Calu3 (cell line): ENCODE measurements at regions not wholly inside any gene's neighbourhood (a gene's known extent, or its start where the extent isn't known, plus 50 kb on each side); places are given as distances from the start of the nearest gene placed in this dataset.

ENCODE experiments used
- BruUV-seq: library from RNA; stranded (reverse); fragments of 400-500 nt; replicated peaks from 2 replicates; lab custom pipeline; 2021; lab: Mats Ljungman, UMichigan
- CTCF ChIA-PET: fragments of 300-600 bp; sonication (Branson Sonifier 250); formaldehyde crosslinking; loops from one replicate; lab custom pipeline; 2022; ENCODE audit warnings: antibody characterized with exemption; lab: Charles Lee
- DNase-seq: peaks from one replicate; pipeline ENCODE4 v3.0.0; 2022
- H3K27ac Mint-ChIP-seq: one replicate; pipeline ENCODE4 v1.8.0; 2022; ENCODE audit warnings: mixed read lengths; ENCODE audit not compliant: unreplicated experiment
- H3K27me3 Mint-ChIP-seq: one replicate; pipeline ENCODE4 v1.8.0; 2022; ENCODE audit warnings: mixed read lengths; ENCODE audit not compliant: unreplicated experiment
- H3K36me3 Mint-ChIP-seq: one replicate; pipeline ENCODE4 v1.8.0; 2022; ENCODE audit warnings: mild to moderate bottlenecking, moderate library complexity, mixed read lengths; ENCODE audit not compliant: insufficient read depth, unreplicated experiment
- H3K4me1 Mint-ChIP-seq: one replicate; pipeline ENCODE4 v1.8.0; 2022; ENCODE audit warnings: mild to moderate bottlenecking, low read depth, mixed read lengths; ENCODE audit not compliant: unreplicated experiment
- H3K4me3 Mint-ChIP-seq: one replicate; pipeline ENCODE4 v1.8.0; 2022; ENCODE audit warnings: mild to moderate bottlenecking, low read depth, moderate library complexity, mixed read lengths; ENCODE audit not compliant: unreplicated experiment
- H3K9me3 Mint-ChIP-seq: one replicate; pipeline ENCODE4 v1.8.0; 2022; ENCODE audit warnings: low read depth, mixed read lengths; ENCODE audit not compliant: unreplicated experiment
- CTCF ChIP-seq: fragments of 200-600 bp; IDR thresholded peaks from one replicate; pipeline ENCODE4 v1.8.0; 2022; ENCODE audit warnings: antibody characterized with exemption; ENCODE audit not compliant: unreplicated experiment
- intact Hi-C: fragments of 100-400 bp; cut with micrococcal nuclease; formaldehyde crosslinking; loops from one replicate; pipeline ENCODE4 v1.10.0; 2022; ENCODE audit not compliant: unreplicated experiment

- DNase-seq: no peak
- no TSS peak for BruUV-seq
- intact Hi-C loops: no loop called here
- Mint-ChIP-seq H3K27me3 (no peaks in the 10 kb centered on the region), H3K4me3 (no peak overlapping the region), H3K9me3 (peaks cover 11% of the 10 kb centered on the region), H3K36me3 (peaks cover 5% of the 10 kb centered on the region), H3K27ac (no peak overlapping the region), H3K4me1 (no peaks in the 10 kb centered on the region)
- CTCF ChIA-PET: no interaction called here
- TF ChIP-seq CTCF: no peak
Observed at GRCh38 chr22:49509016-49509415, 318.7 kb downstream of the BRD1 start.

DNA sequence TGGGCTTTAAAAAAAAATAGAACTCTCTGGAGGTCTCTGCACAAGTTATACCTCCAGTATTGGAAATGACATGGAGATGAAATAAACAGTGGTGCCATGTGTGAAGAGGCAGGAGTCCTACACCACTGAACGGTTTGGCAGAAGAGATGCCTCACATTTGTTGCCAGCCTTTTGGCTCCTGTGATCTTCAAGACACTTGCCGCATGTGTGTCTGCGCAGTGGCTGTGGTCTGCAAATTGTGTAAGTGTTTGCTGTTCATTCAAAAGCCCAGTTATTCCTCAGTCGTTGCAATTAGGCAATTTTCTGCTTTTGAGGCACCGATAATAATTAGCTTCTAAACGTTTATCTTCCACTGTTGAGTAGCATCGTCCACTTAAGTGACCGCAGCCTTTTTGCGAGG is 319.1 kb downstream of the BRD1 start:
- Mint-ChIP-seq H3K27me3 (no peaks in the 10 kb centered on the region), H3K9me3 (peaks cover 11% of the 10 kb centered on the region), H3K4me1 (no peaks in the 10 kb centered on the region), H3K4me3 (no peak overlapping the region), H3K36me3 (peaks cover 5% of the 10 kb centered on the region), H3K27ac (no peak overlapping the region)
- DNase-seq: no peak
- BruUV-seq: no TSS peak
- intact Hi-C loops: no loop called here
- no peak for TF ChIP-seq CTCF
- CTCF ChIA-PET: no interaction called here

GRCh38 chr22:49507607-49508292 is 319.9 kb downstream of the BRD1 start:
- Mint-ChIP-seq H3K9me3 (peaks cover 11% of the 10 kb centered on the region), H3K4me1 (no peaks in the 10 kb centered on the region), H3K36me3 (peaks cover 5% of the 10 kb centered on the region), H3K27ac (no peak overlapping the region), H3K4me3 (no peak overlapping the region), H3K27me3 (no peaks in the 10 kb centered on the region)
- DNase-seq: no peak
- intact Hi-C loops: no loop called here
- no peak for TF ChIP-seq CTCF
- CTCF ChIA-PET: no interaction called here
- no TSS peak for BruUV-seq

GRCh38 chr22:49506010-49506400 is 321.7 kb downstream of the BRD1 start:
- Mint-ChIP-seq H3K4me1 (no peaks in the 10 kb centered on the region), H3K4me3 (no peak overlapping the region), H3K27ac (no peak overlapping the region), H3K27me3 (no peaks in the 10 kb centered on the region), H3K9me3 (peaks cover 10% of the 10 kb centered on the region), H3K36me3 (peaks cover 1% of the 10 kb centered on the region)
- intact Hi-C loops: no loop called here
- CTCF ChIA-PET: interaction anchor here (0.9 kb wide), 1 partner anchor 42 kb away, joined by 3 read pairs; no protein-coding TSS in a partner anchor
- no peak for DNase-seq
- no peak for TF ChIP-seq CTCF
- BruUV-seq: no TSS peak
